GM12878 (cell line): ENCODE measurements at regions not wholly inside any gene's neighbourhood (a gene's known extent, or its start where the extent isn't known, plus 50 kb on each side); places are given as distances from the start of the nearest gene placed in this dataset.

Experiments
- ATF2 ChIP-seq: IDR thresholded peaks from 2 replicates; pipeline ENCODE4 v1.6.1; 2012; ENCODE audit warnings: low read length, inconsistent platforms
- ATF3 ChIP-seq: IDR thresholded peaks from 2 replicates; pipeline ENCODE4 v1.6.1; 2011; ENCODE audit warnings: low read depth, mild to moderate bottlenecking, low read length, moderate library complexity, borderline replicate concordance; ENCODE audit errors: extremely low read depth
- ATF7 ChIP-seq: fragments of 450-650 bp; IDR thresholded peaks from 2 replicates; pipeline ENCODE4 v1.6.1; 2016; ENCODE audit warnings: low read depth, mild to moderate bottlenecking
- CBX5 ChIP-seq: sonication (generic); IDR thresholded peaks from 2 replicates; pipeline ENCODE4 v1.6.1; 2016; ENCODE audit warnings: low read depth, moderate library complexity, mild to moderate bottlenecking, inconsistent platforms
- CTCF ChIP-seq, 3 experiments: IDR thresholded peaks in 2 of 3; conservative IDR thresholded peaks in 1 of 3; 2 replicates each; pipeline ENCODE4 v1.5.1; 2011; ENCODE audit warnings: low read depth in 3 of 3, low read length in 3 of 3, mild to moderate bottlenecking in 3 of 3, control low read depth in 2 of 3, moderate library complexity in 2 of 3, inconsistent platforms in 1 of 3, mixed read lengths in 1 of 3; ENCODE audit not compliant: control insufficient read depth in 2 of 3, insufficient read depth in 1 of 3; ENCODE audit errors: extremely low read depth in 1 of 3
- FOXM1 ChIP-seq: IDR thresholded peaks from 2 replicates; pipeline ENCODE4 v1.6.1; 2012; ENCODE audit warnings: low read depth, mild to moderate bottlenecking, inconsistent platforms, low read length, moderate library complexity
- KDM1A ChIP-seq: fragments of 200-600 bp; sonication (generic); IDR thresholded peaks from 2 replicates; pipeline ENCODE4 v1.6.1; 2016; ENCODE audit warnings: borderline replicate concordance
- POLR2A ChIP-seq: IDR thresholded peaks from 2 replicates; pipeline ENCODE4 v1.6.1; 2011; ENCODE audit warnings: low read depth, mild to moderate bottlenecking, low read length
- RELA ChIP-seq: fragments of 450-650 bp; IDR thresholded peaks from 2 replicates; pipeline ENCODE4 v1.8.0; 2014; ENCODE audit warnings: borderline replicate concordance; ENCODE audit not compliant: partially characterized antibody
- SIX5 ChIP-seq: IDR thresholded peaks from 2 replicates; pipeline ENCODE4 v1.6.1; 2011; ENCODE audit warnings: mild to moderate bottlenecking, low read depth, low read length, moderate library complexity; ENCODE audit not compliant: severe bottlenecking
- SMC3 ChIP-seq: IDR thresholded peaks from 2 replicates; pipeline ENCODE4 v1.6.1; 2011; ENCODE audit warnings: low read length, improper control_type of control experiment, borderline replicate concordance
- TCF12 ChIP-seq: IDR thresholded peaks from 2 replicates; pipeline ENCODE4 v1.6.1; 2011; ENCODE audit warnings: low read depth, mild to moderate bottlenecking, low read length
- ZBTB40 ChIP-seq: fragments of 450-650 bp; IDR thresholded peaks from 2 replicates; pipeline ENCODE4 v1.6.1; 2016; ENCODE audit warnings: mild to moderate bottlenecking, moderate library complexity, borderline replicate concordance

- no peak for TF ChIP-seq FOXM1
- no peak for TF ChIP-seq ATF2
- no peak for TF ChIP-seq ZBTB40
- no peak for TF ChIP-seq SMC3
- TF ChIP-seq CTCF (IDR thresholded peaks at IDR 0.05 in 2 of 3, conservative IDR thresholded peaks at IDR 0.05 in 1 of 3; ENCODE audit: control insufficient read depth in 2 of 3, extremely low read depth in 1 of 3, insufficient read depth in 1 of 3, low read depth in 3 of 3, low read length in 3 of 3) = no peak
- no peak for TF ChIP-seq ATF3
- TF ChIP-seq SIX5 = no peak
- TF ChIP-seq CBX5 = no peak
- no peak for TF ChIP-seq KDM1A
- no peak for TF ChIP-seq POLR2A
- TF ChIP-seq TCF12 = no peak
- TF ChIP-seq RELA = no peak
- TF ChIP-seq ATF7 = no peak
Measured at GRCh38 chr14:56900726-56901125, 90.4 kb upstream of the OTX2 start.
